H9 (cell line): ENCODE measurements at regions not wholly inside any gene's neighbourhood (a gene's known extent, or its start where the extent isn't known, plus 50 kb on each side); places are given as distances from the start of the nearest gene placed in this dataset.

Experiments used
- DNase-seq: peaks from one replicate; pipeline ENCODE4 v3.0.0-alpha.2; 2017
- H2AFZ ChIP-seq: one replicate; pipeline ENCODE4 v1.6.1; 2013; ENCODE audit warnings: mild to moderate bottlenecking, low read length, control low read depth, moderate library complexity
- H2AK5ac ChIP-seq: 2 replicates; pipeline ENCODE4 v1.6.1; 2013; ENCODE audit warnings: low read length, control low read depth, mixed read lengths; ENCODE audit not compliant: insufficient read length
- H2BK120ac ChIP-seq: one replicate; pipeline ENCODE4 v1.6.1; 2013; ENCODE audit warnings: low read depth, mild to moderate bottlenecking, low read length, control low read depth, inconsistent platforms; ENCODE audit not compliant: poor library complexity, severe bottlenecking
- H2BK12ac ChIP-seq: 2 replicates; pipeline ENCODE4 v1.6.1; 2013; ENCODE audit warnings: low read length, control low read depth, mixed read lengths, low read depth; ENCODE audit not compliant: insufficient read length
- H2BK15ac ChIP-seq: 2 replicates; pipeline ENCODE4 v1.6.1; 2013; ENCODE audit warnings: low read depth, low read length, control low read depth
- H2BK20ac ChIP-seq: one replicate; pipeline ENCODE4 v1.6.1; 2013; ENCODE audit warnings: low read depth, mild to moderate bottlenecking, low read length, control low read depth, inconsistent platforms; ENCODE audit not compliant: poor library complexity, severe bottlenecking
- H2BK5ac ChIP-seq: 2 replicates; pipeline ENCODE4 v1.6.1; 2013; ENCODE audit warnings: low read length, control low read depth, mixed read lengths; ENCODE audit not compliant: insufficient read length
- H3K14ac ChIP-seq: 2 replicates; pipeline ENCODE4 v1.6.1; 2013; ENCODE audit warnings: low read length, control low read depth; ENCODE audit not compliant: insufficient read depth
- H3K18ac ChIP-seq: 2 replicates; pipeline ENCODE4 v1.6.1; 2013; ENCODE audit warnings: low read depth, mild to moderate bottlenecking, mixed read lengths, low read length, control low read depth; ENCODE audit not compliant: insufficient read length
- H3K23ac ChIP-seq: 2 replicates; pipeline ENCODE4 v1.6.1; 2013; ENCODE audit warnings: low read length, control low read depth, mixed read lengths, low read depth; ENCODE audit not compliant: insufficient read length
- H3K23me2 ChIP-seq: 2 replicates; pipeline ENCODE4 v1.6.1; 2013; ENCODE audit warnings: low read depth, mild to moderate bottlenecking, mixed read lengths, low read length, control low read depth; ENCODE audit not compliant: insufficient read length, poor library complexity, severe bottlenecking
- H3K27ac ChIP-seq: 2 replicates; pipeline ENCODE4 v1.5.1; 2013; ENCODE audit warnings: low read length, control low read depth, mixed read lengths, low read depth; ENCODE audit not compliant: insufficient read length
- H3K27me3 ChIP-seq: 2 replicates; pipeline ENCODE4 v1.6.1; 2013; ENCODE audit warnings: low read length, control low read depth, inconsistent platforms; ENCODE audit not compliant: insufficient read depth
- H3K4ac ChIP-seq: 2 replicates; pipeline ENCODE4 v1.6.1; 2013; ENCODE audit warnings: low read depth, mild to moderate bottlenecking, control low read depth, inconsistent platforms, low read length, moderate library complexity
- H3K4me1 ChIP-seq: 2 replicates; pipeline ENCODE4 v1.6.1; 2013; ENCODE audit warnings: low read length, control low read depth, inconsistent platforms; ENCODE audit not compliant: insufficient read depth
- H3K4me2 ChIP-seq: 2 replicates; pipeline ENCODE4 v1.6.1; 2013; ENCODE audit warnings: low read length, control low read depth, mixed read lengths; ENCODE audit not compliant: insufficient read length, insufficient read depth
- H3K56ac ChIP-seq: 2 replicates; pipeline ENCODE4 v1.6.1; 2013; ENCODE audit warnings: low read depth, mild to moderate bottlenecking, mixed read lengths, low read length, control low read depth; ENCODE audit not compliant: insufficient read length
- H3K79me1 ChIP-seq: 2 replicates; pipeline ENCODE4 v1.6.1; 2013; ENCODE audit warnings: low read depth, mild to moderate bottlenecking, moderate library complexity, low read length, control low read depth, inconsistent platforms; ENCODE audit not compliant: insufficient read depth, poor library complexity, severe bottlenecking
- H3K79me2 ChIP-seq: 2 replicates; pipeline ENCODE4 v1.6.1; 2013; ENCODE audit warnings: low read length, control low read depth, inconsistent platforms; ENCODE audit not compliant: insufficient read depth
- H3K9ac ChIP-seq: 2 replicates; pipeline ENCODE4 v1.6.1; 2013; ENCODE audit warnings: low read length, control low read depth, mixed read lengths; ENCODE audit not compliant: insufficient read length; ENCODE audit errors: extremely low read depth
- H3K9me3 ChIP-seq: one replicate; pipeline ENCODE4 v1.6.1; 2013; ENCODE audit warnings: low read depth, low read length, inconsistent platforms; ENCODE audit not compliant: control insufficient read depth
- H3T11ph ChIP-seq: one replicate; pipeline ENCODE4 v1.6.1; 2013; ENCODE audit warnings: mild to moderate bottlenecking, low read length, control low read depth, inconsistent platforms
- H4K20me1 ChIP-seq: one replicate; pipeline ENCODE4 v1.6.1; 2013; ENCODE audit not compliant: control insufficient read depth, insufficient read length, insufficient read depth
- H4K5ac ChIP-seq: 2 replicates; pipeline ENCODE4 v1.6.1; 2013; ENCODE audit warnings: low read depth, mild to moderate bottlenecking, mixed read lengths, low read length, control low read depth; ENCODE audit not compliant: insufficient read length
- H4K8ac ChIP-seq: replicated peaks from 2 replicates; pipeline ENCODE4 v1.6.1; 2013; ENCODE audit warnings: low read length, control low read depth, mixed read lengths, low read depth; ENCODE audit not compliant: insufficient read length
- H4K91ac ChIP-seq: 2 replicates; pipeline ENCODE4 v1.6.1; 2013; ENCODE audit warnings: low read depth, mild to moderate bottlenecking, moderate library complexity, mixed read lengths, low read length, control low read depth; ENCODE audit not compliant: insufficient read length
- H3K27ac Mint-ChIP-seq, 3 experiments: 2 replicates in 2 of 3; 3 replicates in 1 of 3; pipeline ENCODE4 v1.8.0; 2020 to 2021; ENCODE audit warnings: mixed read lengths in 3 of 3, mild to moderate bottlenecking in 1 of 3, moderate library complexity in 1 of 3
- H3K27me3 Mint-ChIP-seq: 2 replicates; pipeline ENCODE4 v1.8.0; 2021; ENCODE audit warnings: low read depth, mild to moderate bottlenecking, moderate library complexity, mixed read lengths
- H3K36me3 Mint-ChIP-seq, 3 experiments: 2 replicates in 2 of 3; 3 replicates in 1 of 3; pipeline ENCODE4 v1.8.0; 2020 to 2021; ENCODE audit warnings: low read depth in 3 of 3, mixed read lengths in 3 of 3; ENCODE audit not compliant: insufficient read depth in 1 of 3
- H3K4me1 Mint-ChIP-seq, 2 experiments: 2 replicates each; pipeline ENCODE4 v1.8.0; 2020; ENCODE audit warnings: mixed read lengths in 2 of 2
- H3K4me3 Mint-ChIP-seq, 2 experiments: 2 replicates in 1 of 2; 3 replicates in 1 of 2; pipeline ENCODE4 v1.8.0; 2020 to 2021; ENCODE audit warnings: mild to moderate bottlenecking in 2 of 2, mixed read lengths in 2 of 2, moderate library complexity in 1 of 2
- H3K9me3 Mint-ChIP-seq, 2 experiments: 2 replicates in 1 of 2; 3 replicates in 1 of 2; pipeline ENCODE4 v1.8.0; 2020; ENCODE audit warnings: mild to moderate bottlenecking in 2 of 2, mixed read lengths in 2 of 2, moderate library complexity in 1 of 2
- CTCF ChIP-seq: fragments of 200-600 bp; sonication (generic); conservative IDR thresholded peaks from 3 replicates; pipeline ENCODE4 v1.8.0; 2021; ENCODE audit warnings: antibody characterized with exemption, mild to moderate bottlenecking
- WGBS: extraction: QIAGEN DNeasy Blood & Tissue Kit; methylation state at CpG from one replicate; pipeline ENCODE4 v1.1.7; 2013; ENCODE audit warnings: missing lambda C conversion rate, low lambda C conversion rate, mixed read lengths; ENCODE audit not compliant: insufficient read length; ENCODE audit errors: extremely low coverage; 5-methylcytosine and 5-hydroxymethylcytosine counted together

- Histone ChIP-seq H3K27ac (no peak overlapping the region), H3K9ac (no peak overlapping the region), H2BK15ac (no peak overlapping the region), H2BK120ac (no peak overlapping the region), H3K27me3 (no peaks in the 10 kb centered on the region), H3K79me1 (no peaks in the 10 kb centered on the region), H3K9me3 (peaks cover 82% of the 10 kb centered on the region), H3K23me2 (no peaks in the 10 kb centered on the region), H3K18ac (no peak overlapping the region), H4K20me1 (no peaks in the 10 kb centered on the region), H2BK20ac (no peak overlapping the region), H2BK12ac (no peak overlapping the region), H3K4me1 (no peaks in the 10 kb centered on the region), H4K8ac (no peak overlapping the region), H3K23ac (no peak overlapping the region), H3K4ac (no peak overlapping the region), H4K91ac (no peak overlapping the region), H2AFZ (no peak overlapping the region), H4K5ac (no peak overlapping the region), H3K56ac (no peak overlapping the region), H2BK5ac (no peak overlapping the region), H3K4me2 (no peak overlapping the region), H3T11ph (no peak overlapping the region), H2AK5ac (no peak overlapping the region), H3K79me2 (no peaks in the 10 kb centered on the region), H3K14ac (no peak overlapping the region)
- H3K36me3 Mint-ChIP-seq, result peaks cover 5 to 14% (median 12%) of the 10 kb centered on the region in 3 experiments; a peak in 6 of 7 replicates
- no peak for DNase-seq
- peaks cover 2% of the 10 kb centered on the region; the same call in 1 of the 2 replicates for H3K27me3 Mint-ChIP-seq
- H3K4me3 Mint-ChIP-seq, result no peak overlapping the region
- no peaks in the 10 kb centered on the region for H3K4me1 Mint-ChIP-seq
- WGBS, result no CpG with 5 or more reads among the region's 7 CpGs
- H3K9me3 Mint-ChIP-seq, result peaks cover 99% of the 10 kb centered on the region in 2 experiments
- no peak for TF ChIP-seq CTCF
- H3K27ac Mint-ChIP-seq, result no peak overlapping the region
Measured at GRCh38 chr14:106024983-106025604, 498.7 kb downstream of the TMEM121 start.
